SK-N-SH (cell line): ENCODE measurements at regions not wholly inside any gene's neighbourhood (a gene's known extent, or its start where the extent isn't known, plus 50 kb on each side); places are given as distances from the start of the nearest gene placed in this dataset.

Experiments used
- CTCF ChIA-PET: fragments of 300-600, 350-600 bp; formaldehyde crosslinking; extraction: SDS; loops from one replicate; lab custom pipeline; 2021; lab: Yijun Ruan, JAX
- POLR2A ChIA-PET: fragments of 350-600 bp; sonication (Branson Sonifier 250); formaldehyde crosslinking; extraction: SDS; loops from one replicate; lab custom pipeline; 2020; ENCODE audit warnings: antibody characterized with exemption, inconsistent platforms; lab: Yijun Ruan, JAX
- DNase-seq: peaks from one replicate; pipeline ENCODE4 v3.0.0; 2012
- H2AFZ ChIP-seq: fragments of 200-600 bp; sonication (generic); 2 replicates; pipeline ENCODE4 v1.8.1; 2016; ENCODE audit warnings: antibody characterized with exemption, mild to moderate bottlenecking, low read depth
- H3F3A ChIP-seq: fragments of 200-600 bp; sonication (generic); replicated peaks from 2 replicates; pipeline ENCODE3; 2016; ENCODE audit warnings: antibody characterized with exemption, mild to moderate bottlenecking; ENCODE audit not compliant: insufficient read depth
- H3K27ac ChIP-seq, 2 experiments: fragments of 200-500 bp in 1 of 2; fragments of 200-600 bp in 1 of 2; sonication (Bioruptor generic) in 1 of 2; sonication (generic), shearing (Covaris generic) in 1 of 2; 2 replicates each; pipeline versions ENCODE4 v1.5.1 to v1.6.1; 2014 to 2016; ENCODE audit warnings: low read depth in 2 of 2, inconsistent platforms in 1 of 2, low read length in 1 of 2, mild to moderate bottlenecking in 1 of 2, mixed read lengths in 1 of 2
- H3K27me3 ChIP-seq: fragments of 200-600 bp; sonication (generic), shearing (Covaris generic); 2 replicates; pipeline ENCODE4 v1.6.1; 2016; ENCODE audit warnings: mixed run types; ENCODE audit not compliant: insufficient read depth
- H3K36me3 ChIP-seq, 2 experiments: fragments of 200-500 bp in 1 of 2; fragments of 200-600 bp in 1 of 2; sonication (Bioruptor generic) in 1 of 2; sonication (generic) in 1 of 2; replicated peaks in 1 of 2; 2 replicates each; pipeline versions ENCODE3 to v1.5.1; 2014 to 2016; ENCODE audit warnings: low read length in 1 of 2, mild to moderate bottlenecking in 1 of 2; ENCODE audit not compliant: insufficient read depth in 2 of 2, control insufficient read depth in 1 of 2
- H3K4me1 ChIP-seq, 2 experiments: fragments of 200-500 bp in 1 of 2; fragments of 200-600 bp in 1 of 2; sonication (Bioruptor generic) in 1 of 2; sonication (generic), shearing (Covaris generic) in 1 of 2; 2 replicates each; pipeline versions ENCODE4 v1.5.1 to v1.6.1; 2014 to 2016; ENCODE audit warnings: low read depth in 1 of 2, low read length in 1 of 2, mixed run types in 1 of 2; ENCODE audit not compliant: insufficient read depth in 2 of 2, control insufficient read depth in 1 of 2
- H3K4me2 ChIP-seq: fragments of 200-600 bp; sonication (generic), shearing (Covaris generic); 2 replicates; pipeline ENCODE4 v1.6.1; 2017; ENCODE audit warnings: mixed run types
- H3K4me3 ChIP-seq, 2 experiments: fragments of 200-500 bp in 1 of 2; fragments of 200-600 bp in 1 of 2; sonication (Bioruptor generic) in 1 of 2; sonication (generic), shearing (Covaris generic) in 1 of 2; 2 replicates each; pipeline versions ENCODE4 v1.5.1 to v1.8.1; 2014 to 2016; ENCODE audit warnings: low read depth in 2 of 2, inconsistent platforms in 1 of 2, low read length in 1 of 2, mild to moderate bottlenecking in 1 of 2, mixed read lengths in 1 of 2, moderate library complexity in 1 of 2
- H3K79me2 ChIP-seq: fragments of 200-600 bp; sonication (generic); 2 replicates; pipeline ENCODE4 v1.8.1; 2017; ENCODE audit warnings: mild to moderate bottlenecking; ENCODE audit not compliant: insufficient read depth
- H3K9ac ChIP-seq: fragments of 200-600 bp; sonication (generic); 2 replicates; pipeline ENCODE4 v1.6.1; 2017; ENCODE audit warnings: mixed run types
- H3K9me2 ChIP-seq: fragments of 200-600 bp; sonication (generic); 2 replicates; pipeline ENCODE4 v1.6.1; 2017; ENCODE audit warnings: mixed run types
- H3K9me3 ChIP-seq: fragments of 200-600 bp; sonication (generic); 2 replicates; pipeline ENCODE4 v1.6.1; 2017; ENCODE audit warnings: mixed run types, mild to moderate bottlenecking, moderate library complexity
- H4K20me1 ChIP-seq: fragments of 200-600 bp; sonication (generic); 2 replicates; pipeline ENCODE4 v1.6.1; 2017; ENCODE audit warnings: mild to moderate bottlenecking, mixed run types; ENCODE audit not compliant: insufficient read depth
- ELF1 ChIP-seq: IDR thresholded peaks from 2 replicates; pipeline ENCODE4 v1.4.0; 2012
- EZH2phosphoT487 ChIP-seq: fragments of 200-600 bp; sonication (generic); IDR thresholded peaks from 2 replicates; pipeline ENCODE4 v1.6.1; 2017; ENCODE audit warnings: low read depth, mixed run types, mild to moderate bottlenecking, antibody characterized with exemption, moderate library complexity, borderline replicate concordance
- GABPA ChIP-seq: IDR thresholded peaks from 2 replicates; pipeline ENCODE4 v1.4.0; 2012; ENCODE audit warnings: low read depth, mild to moderate bottlenecking
- GATA2 ChIP-seq: sonication (generic); formaldehyde crosslinking; IDR thresholded peaks from 2 replicates; pipeline ENCODE4 v1.5.0; 2020; ENCODE audit warnings: mild to moderate bottlenecking, missing genetic modification reagents
- MXI1 ChIP-seq: IDR thresholded peaks from 2 replicates; pipeline ENCODE4 v1.6.1; 2012; ENCODE audit warnings: mild to moderate bottlenecking, low read depth, low read length, improper control_type of control experiment
- NFIC ChIP-seq: IDR thresholded peaks from 2 replicates; pipeline ENCODE4 v1.4.0; 2012; ENCODE audit warnings: borderline replicate concordance
- RCOR1 ChIP-seq: fragments of 150-350 bp; IDR thresholded peaks from 2 replicates; pipeline ENCODE4 v1.6.1; 2017; ENCODE audit warnings: antibody characterized with exemption, low read length
- RFX5 ChIP-seq: IDR thresholded peaks from 2 replicates; pipeline ENCODE4 v1.6.1; 2012; ENCODE audit warnings: mild to moderate bottlenecking, improper control_type of control experiment, low read length
- RXRA ChIP-seq: IDR thresholded peaks from 2 replicates; pipeline ENCODE4 v1.4.0; 2012; ENCODE audit warnings: low read depth, mild to moderate bottlenecking, borderline replicate concordance
- SIN3A ChIP-seq: IDR thresholded peaks from 2 replicates; pipeline ENCODE4 v1.6.1; 2012; ENCODE audit warnings: low read depth, mild to moderate bottlenecking, low read length, moderate library complexity, borderline replicate concordance
- SMC3 ChIP-seq: IDR thresholded peaks from 2 replicates; pipeline ENCODE4 v1.6.1; 2012; ENCODE audit warnings: low read depth, low read length, improper control_type of control experiment
- TAF1 ChIP-seq: IDR thresholded peaks from 2 replicates; pipeline ENCODE4 v1.6.1; 2012; ENCODE audit warnings: low read depth, mild to moderate bottlenecking, low read length, moderate library complexity, borderline replicate concordance
- YY1 ChIP-seq: IDR thresholded peaks from 2 replicates; pipeline ENCODE4 v1.4.0; 2012; ENCODE audit warnings: low read depth, mild to moderate bottlenecking
- WGBS: methylation state at CpG from one replicate; pipeline ENCODE4 v1.1.6; 2017; ENCODE audit warnings: low lambda C conversion rate; 5-methylcytosine and 5-hydroxymethylcytosine counted together
- TF ChIP-seq, protein P1 (sequence below): IDR thresholded peaks from 2 replicates; pipeline ENCODE4; 2012
- TF ChIP-seq, protein P2 (sequence below): IDR thresholded peaks from 2 replicates; pipeline ENCODE4 v1.6.1; 2012; ENCODE audit warnings: mild to moderate bottlenecking, low read depth, low read length, moderate library complexity

DNA sequence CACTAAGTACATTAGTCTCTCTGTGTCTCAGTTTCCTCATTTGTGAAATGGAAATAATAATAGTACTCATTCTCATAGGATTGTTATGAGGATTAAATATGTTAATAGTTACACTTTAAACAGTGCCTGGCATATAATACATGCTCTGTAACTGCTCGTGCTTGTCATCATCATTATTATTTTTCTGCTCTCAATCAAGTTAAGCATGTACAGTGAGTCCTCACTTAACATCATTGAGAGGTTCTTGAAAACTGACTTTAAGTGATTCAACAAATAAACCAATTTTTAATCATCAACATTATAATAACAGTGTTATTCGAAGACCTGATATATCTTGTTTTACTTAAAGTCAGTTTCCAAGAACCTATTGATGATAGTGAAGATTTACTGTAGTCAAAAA, 322.3 kb downstream of the ZFHX3 start:
- no peak overlapping the region for H3K27ac ChIP-seq
- no peak overlapping the region for H3K4me2 ChIP-seq
- H3K79me2 ChIP-seq = no peaks in the 10 kb centered on the region
- no peaks in the 10 kb centered on the region for H4K20me1 ChIP-seq
- no peak overlapping the region for H3K4me3 ChIP-seq
- H3K27me3 ChIP-seq = no peaks in the 10 kb centered on the region
- POLR2A ChIA-PET = no interaction called here
- H2AFZ ChIP-seq = no peak overlapping the region
- TF ChIP-seq RCOR1 = no peak
- no peak for TF ChIP-seq ELF1
- TF ChIP-seq YY1 = no peak
- no peak for TF ChIP-seq SIN3A
- no peak for TF ChIP-seq GATA2 (CRISPR knock-in tag)
- TF ChIP-seq GABPA = no peak
- no peak for TF ChIP-seq NFIC
- TF ChIP-seq MXI1 = no peak
- TF ChIP-seq, protein P1, sequence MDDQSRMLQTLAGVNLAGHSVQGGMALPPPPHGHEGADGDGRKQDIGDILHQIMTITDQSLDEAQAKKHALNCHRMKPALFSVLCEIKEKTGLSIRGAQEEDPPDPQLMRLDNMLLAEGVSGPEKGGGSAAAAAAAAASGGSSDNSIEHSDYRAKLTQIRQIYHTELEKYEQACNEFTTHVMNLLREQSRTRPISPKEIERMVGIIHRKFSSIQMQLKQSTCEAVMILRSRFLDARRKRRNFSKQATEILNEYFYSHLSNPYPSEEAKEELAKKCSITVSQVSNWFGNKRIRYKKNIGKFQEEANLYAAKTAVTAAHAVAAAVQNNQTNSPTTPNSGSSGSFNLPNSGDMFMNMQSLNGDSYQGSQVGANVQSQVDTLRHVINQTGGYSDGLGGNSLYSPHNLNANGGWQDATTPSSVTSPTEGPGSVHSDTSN = no peak
- no peak for TF ChIP-seq RXRA
- TF ChIP-seq, all 33 proteins: peak for 0
- WGBS = 84% methylated on average over 2 of the region's 2 CpGs
- no peaks in the 10 kb centered on the region; a peak in 1 of 4 replicates for H3K4me1 ChIP-seq
- no peak overlapping the region for H3K9ac ChIP-seq
- no peaks in the 10 kb centered on the region for H3F3A ChIP-seq
- H3K9me3 ChIP-seq = no peaks in the 10 kb centered on the region
- CTCF ChIA-PET = no interaction called here
- no peaks in the 10 kb centered on the region for H3K36me3 ChIP-seq
- no peak for DNase-seq
- no peaks in the 10 kb centered on the region for H3K9me2 ChIP-seq

DNA sequence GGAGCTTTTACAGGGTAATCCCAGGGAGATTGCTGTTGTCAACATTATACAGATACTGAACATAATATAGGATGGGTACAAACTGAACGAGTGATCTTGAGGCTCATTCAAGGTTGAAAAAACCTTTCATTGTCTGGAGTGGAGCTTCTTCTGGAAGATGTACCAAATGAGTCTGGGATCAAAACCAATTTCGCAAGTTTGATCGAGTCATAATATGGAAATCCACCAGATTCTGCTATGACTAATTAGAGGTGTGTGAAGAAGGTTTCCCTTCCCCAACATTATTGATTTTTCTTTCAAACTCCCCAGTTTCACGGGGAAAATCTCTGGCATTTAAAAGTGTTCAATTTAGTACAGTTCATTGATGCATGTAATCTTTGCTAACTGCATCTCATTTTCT, 324.1 kb downstream of the ZFHX3 start:
- H3K36me3 ChIP-seq = no peaks in the 10 kb centered on the region
- no peak overlapping the region for H3K4me3 ChIP-seq
- H3K9ac ChIP-seq = no peak overlapping the region
- ChIA-PET POLR2A (no interaction called here), CTCF (no interaction called here)
- H4K20me1 ChIP-seq = no peaks in the 10 kb centered on the region
- no peaks in the 10 kb centered on the region for H3K79me2 ChIP-seq
- H3K4me1 ChIP-seq = no peaks in the 10 kb centered on the region; a peak in 1 of 4 replicates
- TF ChIP-seq RFX5 (no peak), GABPA (no peak), TAF1 (no peak), SMC3 (no peak), EZH2phosphoT487 (no peak)
- TF ChIP-seq, protein P2, sequence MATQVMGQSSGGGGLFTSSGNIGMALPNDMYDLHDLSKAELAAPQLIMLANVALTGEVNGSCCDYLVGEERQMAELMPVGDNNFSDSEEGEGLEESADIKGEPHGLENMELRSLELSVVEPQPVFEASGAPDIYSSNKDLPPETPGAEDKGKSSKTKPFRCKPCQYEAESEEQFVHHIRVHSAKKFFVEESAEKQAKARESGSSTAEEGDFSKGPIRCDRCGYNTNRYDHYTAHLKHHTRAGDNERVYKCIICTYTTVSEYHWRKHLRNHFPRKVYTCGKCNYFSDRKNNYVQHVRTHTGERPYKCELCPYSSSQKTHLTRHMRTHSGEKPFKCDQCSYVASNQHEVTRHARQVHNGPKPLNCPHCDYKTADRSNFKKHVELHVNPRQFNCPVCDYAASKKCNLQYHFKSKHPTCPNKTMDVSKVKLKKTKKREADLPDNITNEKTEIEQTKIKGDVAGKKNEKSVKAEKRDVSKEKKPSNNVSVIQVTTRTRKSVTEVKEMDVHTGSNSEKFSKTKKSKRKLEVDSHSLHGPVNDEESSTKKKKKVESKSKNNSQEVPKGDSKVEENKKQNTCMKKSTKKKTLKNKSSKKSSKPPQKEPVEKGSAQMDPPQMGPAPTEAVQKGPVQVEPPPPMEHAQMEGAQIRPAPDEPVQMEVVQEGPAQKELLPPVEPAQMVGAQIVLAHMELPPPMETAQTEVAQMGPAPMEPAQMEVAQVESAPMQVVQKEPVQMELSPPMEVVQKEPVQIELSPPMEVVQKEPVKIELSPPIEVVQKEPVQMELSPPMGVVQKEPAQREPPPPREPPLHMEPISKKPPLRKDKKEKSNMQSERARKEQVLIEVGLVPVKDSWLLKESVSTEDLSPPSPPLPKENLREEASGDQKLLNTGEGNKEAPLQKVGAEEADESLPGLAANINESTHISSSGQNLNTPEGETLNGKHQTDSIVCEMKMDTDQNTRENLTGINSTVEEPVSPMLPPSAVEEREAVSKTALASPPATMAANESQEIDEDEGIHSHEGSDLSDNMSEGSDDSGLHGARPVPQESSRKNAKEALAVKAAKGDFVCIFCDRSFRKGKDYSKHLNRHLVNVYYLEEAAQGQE = no peak
- 89% methylated on average over 4 of the region's 4 CpGs for WGBS
- H2AFZ ChIP-seq = no peak overlapping the region
- H3K9me2 ChIP-seq = no peaks in the 10 kb centered on the region
- DNase-seq = no peak
- no peaks in the 10 kb centered on the region for H3F3A ChIP-seq
- no peak overlapping the region for H3K27ac ChIP-seq
- no peak overlapping the region for H3K4me2 ChIP-seq
- H3K27me3 ChIP-seq = no peaks in the 10 kb centered on the region
- no peaks in the 10 kb centered on the region for H3K9me3 ChIP-seq
